ENCODE measurements at regions not wholly inside any gene's neighbourhood (a gene's known extent, or its start where the extent isn't known, plus 50 kb on each side); places are given as distances from the start of the nearest gene placed in this dataset.

GRCh38 chr3:98982351-98982750 is 80.9 kb upstream of the DCBLD2 start:
- peaks cover 0 to 3% of the 10 kb centered on the region in 2 experiments for H3K36me3 ChIP-seq (ENCODE audit: control insufficient read depth in 1 of 2, insufficient read depth in 2 of 2, low read depth in 1 of 2, low read length in 2 of 2)
- H3K4me2 ChIP-seq (ENCODE audit: low read length, poor library complexity, severe bottlenecking), result peak overlapping the region; percentile 43
- H3K4me1 ChIP-seq (ENCODE audit: control insufficient read depth, insufficient read depth, low read depth, low read length), result no peaks in the 10 kb centered on the region
- no peak for DNase-seq
- H2BK120ac ChIP-seq (ENCODE audit: low read depth, low read length), result no peak overlapping the region
- H2AFZ ChIP-seq (ENCODE audit: low read depth, low read length), result no peak overlapping the region
- no peaks in the 10 kb centered on the region for H3K79me1 ChIP-seq (replicated peaks; ENCODE audit: low read length, poor library complexity, severe bottlenecking)
- H2AK5ac ChIP-seq (ENCODE audit: low read length, severe bottlenecking), result peak overlapping the region; percentile 31
- no peak overlapping the region for H3K23ac ChIP-seq (ENCODE audit: low read length in 2 of 2)
- H3K9me3 ChIP-seq (ENCODE audit: control insufficient read depth, low read length), result no peaks in the 10 kb centered on the region
- no peak overlapping the region for H4K91ac ChIP-seq (ENCODE audit: low read length)
- peak overlapping the region in 1 of 2 experiments; percentile 61 for H3K4me3 ChIP-seq (ENCODE audit: insufficient read depth in 1 of 2, low read depth in 1 of 2, low read length in 2 of 2)
- H3K14ac ChIP-seq (ENCODE audit: low read length in 2 of 2), result no peak overlapping the region
- peak overlapping the region; percentile 96 for H3K27ac ChIP-seq (ENCODE audit: low read length, poor library complexity, severe bottlenecking)
- no peak overlapping the region for H4K8ac ChIP-seq (ENCODE audit: low read length)
- H3K4ac ChIP-seq (ENCODE audit: low read depth in 1 of 2, low read length in 2 of 2), result no peak overlapping the region
- peak overlapping the region; percentile 83 for H3K9ac ChIP-seq (ENCODE audit: low read length)
- no peak overlapping the region for H3K18ac ChIP-seq (ENCODE audit: low read depth in 1 of 2, low read length in 2 of 2)
- H2BK12ac ChIP-seq (ENCODE audit: low read length in 2 of 2), result no peak overlapping the region
- no peak overlapping the region for H2BK15ac ChIP-seq (ENCODE audit: low read depth, poor library complexity, severe bottlenecking)
- H2BK5ac ChIP-seq (ENCODE audit: low read depth, low read length, poor library complexity, severe bottlenecking), result no peak overlapping the region
- 78% methylated on average over 1 of the region's 2 CpGs for WGBS
- no peaks in the 10 kb centered on the region for H3K27me3 ChIP-seq (ENCODE audit: control insufficient read depth in 1 of 2, insufficient read depth in 1 of 2, low read length in 2 of 2)

GRCh38 chr3:98980915-98981596 is 79.6 kb upstream of the DCBLD2 start:
- no peak overlapping the region for H4K91ac ChIP-seq (ENCODE audit: low read length)
- no peaks in the 10 kb centered on the region for H3K27me3 ChIP-seq (ENCODE audit: control insufficient read depth in 1 of 2, insufficient read depth in 1 of 2, low read length in 2 of 2)
- H3K4ac ChIP-seq (ENCODE audit: low read depth in 1 of 2, low read length in 2 of 2), result no peak overlapping the region
- H3K9me3 ChIP-seq (ENCODE audit: control insufficient read depth, low read length), result no peaks in the 10 kb centered on the region
- H3K4me2 ChIP-seq (ENCODE audit: low read length, poor library complexity, severe bottlenecking), result peak overlapping the region; percentile 20
- no peak overlapping the region for H4K8ac ChIP-seq (ENCODE audit: low read length)
- peak overlapping the region in 1 of 2 experiments; percentile 70 for H3K18ac ChIP-seq (ENCODE audit: low read depth in 1 of 2, low read length in 2 of 2)
- H3K4me1 ChIP-seq (ENCODE audit: control insufficient read depth, insufficient read depth, low read depth, low read length), result peaks cover 1% of the 10 kb centered on the region
- H2AK5ac ChIP-seq (ENCODE audit: low read length, severe bottlenecking), result peak overlapping the region; percentile 46
- no peaks in the 10 kb centered on the region for H3K79me1 ChIP-seq (replicated peaks; ENCODE audit: low read length, poor library complexity, severe bottlenecking)
- 18% methylated on average over 2 of the region's 2 CpGs for WGBS
- no peak overlapping the region for H2BK15ac ChIP-seq (ENCODE audit: low read depth, poor library complexity, severe bottlenecking)
- peaks cover 0 to 3% of the 10 kb centered on the region in 2 experiments for H3K36me3 ChIP-seq (ENCODE audit: control insufficient read depth in 1 of 2, insufficient read depth in 2 of 2, low read depth in 1 of 2, low read length in 2 of 2)
- H3K27ac ChIP-seq (ENCODE audit: low read length, poor library complexity, severe bottlenecking), result peak overlapping the region; percentile 85
- no peak overlapping the region for H2BK120ac ChIP-seq (ENCODE audit: low read depth, low read length)
- H2BK5ac ChIP-seq (ENCODE audit: low read depth, low read length, poor library complexity, severe bottlenecking), result peak overlapping the region; percentile 77
- no peak overlapping the region for H2BK12ac ChIP-seq (ENCODE audit: low read length in 2 of 2)
- H3K9ac ChIP-seq (ENCODE audit: low read length), result peak overlapping the region; percentile 83
- no peak overlapping the region for H2AFZ ChIP-seq (ENCODE audit: low read depth, low read length)
- H3K23ac ChIP-seq (ENCODE audit: low read length in 2 of 2), result no peak overlapping the region
- DNase-seq, result peak; percentile 82
- peak overlapping the region in 1 of 2 experiments; percentile 61 for H3K4me3 ChIP-seq (ENCODE audit: insufficient read depth in 1 of 2, low read depth in 1 of 2, low read length in 2 of 2)
- H3K14ac ChIP-seq (ENCODE audit: low read length in 2 of 2), result no peak overlapping the region

- H3K27ac ChIP-seq (ENCODE audit: low read length, poor library complexity, severe bottlenecking), result peak overlapping the region; percentile 92
- no peak overlapping the region for H2BK5ac ChIP-seq (ENCODE audit: low read depth, low read length, poor library complexity, severe bottlenecking)
- H3K27me3 ChIP-seq (ENCODE audit: control insufficient read depth in 1 of 2, insufficient read depth in 1 of 2, low read length in 2 of 2), result no peaks in the 10 kb centered on the region
- H3K14ac ChIP-seq (ENCODE audit: low read length in 2 of 2), result no peak overlapping the region
- H2BK12ac ChIP-seq (ENCODE audit: low read length in 2 of 2), result no peak overlapping the region
- no peak overlapping the region for H3K4me3 ChIP-seq (ENCODE audit: insufficient read depth in 1 of 2, low read depth in 1 of 2, low read length in 2 of 2)
- peak overlapping the region; percentile 37 for H3K4me2 ChIP-seq (ENCODE audit: low read length, poor library complexity, severe bottlenecking)
- H3K9me3 ChIP-seq (ENCODE audit: control insufficient read depth, low read length), result peaks cover 7% of the 10 kb centered on the region
- H2AK5ac ChIP-seq (ENCODE audit: low read length, severe bottlenecking), result peak overlapping the region; percentile 52
- WGBS, result no CpG with 5 or more reads among the region's 1 CpG
- no peak for DNase-seq
- H2BK15ac ChIP-seq (ENCODE audit: low read depth, poor library complexity, severe bottlenecking), result no peak overlapping the region
- no peak overlapping the region for H3K4ac ChIP-seq (ENCODE audit: low read depth in 1 of 2, low read length in 2 of 2)
- H4K91ac ChIP-seq (ENCODE audit: low read length), result no peak overlapping the region
- H3K18ac ChIP-seq (ENCODE audit: low read depth in 1 of 2, low read length in 2 of 2), result no peak overlapping the region
- no peak overlapping the region for H2AFZ ChIP-seq (ENCODE audit: low read depth, low read length)
- no peak overlapping the region for H2BK120ac ChIP-seq (ENCODE audit: low read depth, low read length)
- no peaks in the 10 kb centered on the region for H3K79me1 ChIP-seq (replicated peaks; ENCODE audit: low read length, poor library complexity, severe bottlenecking)
- H3K9ac ChIP-seq (ENCODE audit: low read length), result no peak overlapping the region
- peaks cover 0 to 3% of the 10 kb centered on the region in 2 experiments for H3K36me3 ChIP-seq (ENCODE audit: control insufficient read depth in 1 of 2, insufficient read depth in 2 of 2, low read depth in 1 of 2, low read length in 2 of 2)
- H3K4me1 ChIP-seq (ENCODE audit: control insufficient read depth, insufficient read depth, low read depth, low read length), result peaks cover 1% of the 10 kb centered on the region
- H3K23ac ChIP-seq (ENCODE audit: low read length in 2 of 2), result no peak overlapping the region
- no peak overlapping the region for H4K8ac ChIP-seq (ENCODE audit: low read length)
Measured at GRCh38 chr3:98979296-98979695, 77.8 kb upstream of the DCBLD2 start.

- peak overlapping the region; percentile 98 for H3K27ac ChIP-seq (ENCODE audit: low read length, poor library complexity, severe bottlenecking)
- no peak overlapping the region for H3K23ac ChIP-seq (ENCODE audit: low read length in 2 of 2)
- H4K91ac ChIP-seq (ENCODE audit: low read length), result no peak overlapping the region
- peaks cover 1% of the 10 kb centered on the region for H3K4me1 ChIP-seq (ENCODE audit: control insufficient read depth, insufficient read depth, low read depth, low read length)
- H2BK120ac ChIP-seq (ENCODE audit: low read depth, low read length), result no peak overlapping the region
- H3K9me3 ChIP-seq (ENCODE audit: control insufficient read depth, low read length), result peaks cover 7% of the 10 kb centered on the region
- H3K18ac ChIP-seq (ENCODE audit: low read depth in 1 of 2, low read length in 2 of 2), result no peak overlapping the region
- H3K4me2 ChIP-seq (ENCODE audit: low read length, poor library complexity, severe bottlenecking), result no peak overlapping the region
- peak overlapping the region in 1 of 2 experiments; percentile 4 for H3K4me3 ChIP-seq (ENCODE audit: insufficient read depth in 1 of 2, low read depth in 1 of 2, low read length in 2 of 2)
- no peak overlapping the region for H3K4ac ChIP-seq (ENCODE audit: low read depth in 1 of 2, low read length in 2 of 2)
- whole genome bisulfite sequencing, result no CpG with 5 or more reads among the region's 3 CpGs
- no peak overlapping the region for H4K8ac ChIP-seq (ENCODE audit: low read length)
- H3K9ac ChIP-seq (ENCODE audit: low read length), result peak overlapping the region; percentile 28
- no peak overlapping the region for H3K14ac ChIP-seq (ENCODE audit: low read length in 2 of 2)
- H2AK5ac ChIP-seq (ENCODE audit: low read length, severe bottlenecking), result peak overlapping the region; percentile 52
- H3K36me3 ChIP-seq (ENCODE audit: control insufficient read depth in 1 of 2, insufficient read depth in 2 of 2, low read depth in 1 of 2, low read length in 2 of 2), result peaks cover 0 to 3% of the 10 kb centered on the region in 2 experiments
- peak overlapping the region; percentile 82 for H2BK5ac ChIP-seq (ENCODE audit: low read depth, low read length, poor library complexity, severe bottlenecking)
- no peaks in the 10 kb centered on the region for H3K79me1 ChIP-seq (replicated peaks; ENCODE audit: low read length, poor library complexity, severe bottlenecking)
- H2AFZ ChIP-seq (ENCODE audit: low read depth, low read length), result no peak overlapping the region
- DNase-seq, result no peak
- no peaks in the 10 kb centered on the region for H3K27me3 ChIP-seq (ENCODE audit: control insufficient read depth in 1 of 2, insufficient read depth in 1 of 2, low read length in 2 of 2)
- peak overlapping the region in 1 of 2 experiments; percentile 54 for H2BK12ac ChIP-seq (ENCODE audit: low read length in 2 of 2)
- H2BK15ac ChIP-seq (ENCODE audit: low read depth, poor library complexity, severe bottlenecking), result no peak overlapping the region
Measured at GRCh38 chr3:98978068-98978811, 76.7 kb upstream of the DCBLD2 start.
